K562 (cell line): ENCODE measurements at regions not wholly inside any gene's neighbourhood (a gene's known extent, or its start where the extent isn't known, plus 50 kb on each side); places are given as distances from the start of the nearest gene placed in this dataset.

ENCODE experiments used
- ATAC-seq: fragments of 200-7000 bp; cut with Tn5 transposase; 3 replicates; pipeline ENCODE4 v1.9.1; 2020; ENCODE audit warnings: moderate library complexity
- BruUV-seq: library from RNA; stranded (reverse); fragments of 400-500 nt; replicated peaks from 2 replicates; lab custom pipeline; 2021; lab: Mats Ljungman, UMichigan
- CTCF ChIA-PET: fragments of 300-600 bp; formaldehyde crosslinking; extraction: SDS; loops from one replicate; lab custom pipeline; 2021; ENCODE audit warnings: low intra/inter-chr PET ratio; lab: Yijun Ruan, JAX
- POLR2A ChIA-PET: fragments of 300-600, 350-650 bp; sonication (Branson Sonifier 250); formaldehyde crosslinking; extraction: SDS; loops from one replicate; lab custom pipeline; 2021; ENCODE audit warnings: antibody characterized with exemption, inconsistent platforms; lab: Yijun Ruan, JAX
- DNase-seq, 4 experiments: peaks; one replicate each; pipeline versions ENCODE4 v3.0.0 to v3.0.0-alpha.2; 2011 to 2018; ENCODE audit warnings: low spot score in 3 of 4, mixed read lengths in 3 of 4; ENCODE audit errors: extremely low read depth in 1 of 4
- FAIRE-seq: peaks from 2 replicates; lab custom pipeline; 2011; peaks lifted over from hg19 to GRCh38; lab: Jason Lieb, UNC
- H2AFZ ChIP-seq: 2 replicates; pipeline ENCODE4 v1.6.0; 2011; ENCODE audit warnings: low read depth, low read length, control low read depth, inconsistent platforms
- H3K27ac ChIP-seq: fragments of 200-600 bp; 3 replicates; pipeline ENCODE4 v1.8.0; 2011; ENCODE audit warnings: low read depth, mild to moderate bottlenecking, control low read depth, inconsistent platforms, low read length, moderate library complexity, mixed read lengths; ENCODE audit errors: extremely low read depth
- H3K27me3 ChIP-seq, 2 experiments: fragments of 300-600 bp in 1 of 2; 2 replicates in 1 of 2; 3 replicates in 1 of 2; pipeline versions ENCODE4 v1.6.0 to v1.8.0; 2011; ENCODE audit warnings: inconsistent platforms in 2 of 2, low read length in 2 of 2, mild to moderate bottlenecking in 1 of 2, mixed read lengths in 1 of 2, moderate library complexity in 1 of 2; ENCODE audit not compliant: control insufficient read depth in 2 of 2, insufficient read depth in 2 of 2
- H3K36me3 ChIP-seq: fragments of 300-600 bp; 3 replicates; pipeline ENCODE4 v1.8.0; 2011; ENCODE audit warnings: mild to moderate bottlenecking, low read length, inconsistent platforms; ENCODE audit not compliant: control insufficient read depth, insufficient read depth
- H3K4me1 ChIP-seq, 2 experiments: fragments of 200-600 bp in 1 of 2; replicated peaks in 1 of 2; 2 replicates in 1 of 2; 3 replicates in 1 of 2; pipeline versions ENCODE4 v1.5.1 to v1.8.0; 2011; ENCODE audit warnings: inconsistent platforms in 2 of 2, low read length in 2 of 2, mild to moderate bottlenecking in 1 of 2, mixed read lengths in 1 of 2, moderate library complexity in 1 of 2; ENCODE audit not compliant: control insufficient read depth in 2 of 2, insufficient read depth in 2 of 2
- H3K4me2 ChIP-seq: 2 replicates; pipeline ENCODE4 v1.6.1; 2011; ENCODE audit warnings: low read length, control low read depth, inconsistent platforms, mixed read lengths; ENCODE audit not compliant: insufficient read depth
- H3K4me3 ChIP-seq: fragments of 200-600 bp; sonication (generic), shearing (Covaris generic); 2 replicates; pipeline ENCODE4 v1.5.1; 2016; ENCODE audit warnings: control low read depth, inconsistent platforms
- H3K79me2 ChIP-seq: fragments of 200-600 bp; 3 replicates; pipeline ENCODE4 v1.8.0; 2011; ENCODE audit warnings: low read length, inconsistent platforms; ENCODE audit not compliant: control insufficient read depth, insufficient read depth
- H3K9ac ChIP-seq, 2 experiments: 2 replicates each; pipeline versions ENCODE4 v1.6.0 to v1.6.1; 2011; ENCODE audit warnings: low read depth in 2 of 2, low read length in 2 of 2, control low read depth in 1 of 2, inconsistent platforms in 1 of 2, mild to moderate bottlenecking in 1 of 2, mixed read lengths in 1 of 2; ENCODE audit not compliant: insufficient read depth in 1 of 2
- H3K9me1 ChIP-seq: one replicate; pipeline ENCODE4 v1.6.0; 2011; ENCODE audit warnings: inconsistent platforms, mild to moderate bottlenecking, low read length, moderate library complexity; ENCODE audit not compliant: control insufficient read depth, insufficient read depth
- H3K9me3 ChIP-seq: replicated peaks from 2 replicates; pipeline ENCODE4 v1.5.1; 2011; ENCODE audit warnings: low read depth, low read length, inconsistent platforms; ENCODE audit not compliant: control insufficient read depth, insufficient read depth
- H4K20me1 ChIP-seq: replicated peaks from 2 replicates; pipeline ENCODE4 v1.6.1; 2011; ENCODE audit warnings: low read length, inconsistent platforms, mixed read lengths; ENCODE audit not compliant: control insufficient read depth, insufficient read depth
- ATF1 ChIP-seq, 2 experiments: fragments of 450-650 bp in 1 of 2; IDR thresholded peaks; 2 replicates each; pipeline ENCODE4 v1.6.1; 2016; ENCODE audit warnings: missing compliant biosample characterization in 1 of 2, missing genetic modification characterization in 1 of 2
- CHD1 ChIP-seq: fragments of 200-600 bp; sonication (generic); IDR thresholded peaks from one replicate; pipeline ENCODE4 v1.6.1; 2012; ENCODE audit warnings: mild to moderate bottlenecking, moderate library complexity, low read length, inconsistent platforms
- CREM ChIP-seq: IDR thresholded peaks from 2 replicates; pipeline ENCODE4 v1.6.1; 2014; ENCODE audit warnings: antibody characterized with exemption, low read depth
- CSDE1 ChIP-seq, 2 experiments: fragments of 450-650 bp; IDR thresholded peaks; 2 replicates each; pipeline ENCODE4 v1.6.1; 2016; ENCODE audit warnings: mild to moderate bottlenecking in 1 of 2
- SMAD3 ChIP-seq: fragments of 450-650 bp; formaldehyde crosslinking; conservative IDR thresholded peaks from 2 replicates; pipeline ENCODE4 v1.4.0; 2020; ENCODE audit warnings: mild to moderate bottlenecking
- TFAM ChIP-seq: fragments of 250-450 bp; sonication (Bioruptor Pico); conservative IDR thresholded peaks from 2 replicates; pipeline ENCODE4 v1.5.0; 2021; ENCODE audit warnings: mild to moderate bottlenecking, moderate library complexity
- ZNF232 ChIP-seq: sonication (generic); formaldehyde crosslinking; IDR thresholded peaks from 2 replicates; pipeline ENCODE4 v1.8.0; 2022; ENCODE audit warnings: mild to moderate bottlenecking, missing genetic modification reagents
- ZNF436 ChIP-seq: fragments of 250-450, 450-650 bp; sonication (Bioruptor Pico); formaldehyde crosslinking; IDR thresholded peaks from 2 replicates; pipeline ENCODE4 v1.7.0; 2020; ENCODE audit warnings: mild to moderate bottlenecking
- WGBS: fragments of 100-300 bp; shearing (Covaris generic); methylation state at CpG from one replicate; pipeline ENCODE4 v1.1.6; 2016; ENCODE audit warnings: low coverage, mixed read lengths; ENCODE audit not compliant: insufficient coverage; ENCODE audit errors: missing lambda C conversion rate; 5-methylcytosine and 5-hydroxymethylcytosine counted together
- in situ Hi-C: fragments of 300-500 bp; cut with MboI; formaldehyde crosslinking; loops from 4 replicates; pipeline ENCODE4 v1.15.0; 2018; ENCODE audit warnings: inconsistent platforms, mixed read lengths
- intact Hi-C: fragments of 100-400 bp; cut with micrococcal nuclease; formaldehyde crosslinking; loops from 2 replicates; pipeline ENCODE4 v1.14.2; 2022
- TF ChIP-seq, protein P1 (sequence below): sonication (generic); formaldehyde crosslinking; IDR thresholded peaks from 2 replicates; pipeline ENCODE4 v1.8.1; 2023; ENCODE audit warnings: mild to moderate bottlenecking, missing genetic modification reagents, moderate library complexity
- TF ChIP-seq, protein P2 (sequence below): fragments of 450-650 bp; conservative IDR thresholded peaks from 2 replicates; pipeline ENCODE4 v1.6.1; 2016; ENCODE audit warnings: missing genetic modification characterization, low read depth, mild to moderate bottlenecking, missing compliant biosample characterization, moderate library complexity
- TF ChIP-seq, protein P3 (sequence below): conservative IDR thresholded peaks from 2 replicates; pipeline ENCODE4 v1.6.1; 2011; ENCODE audit warnings: low read depth, mild to moderate bottlenecking, low read length; ENCODE audit not compliant: control insufficient read depth

DNA sequence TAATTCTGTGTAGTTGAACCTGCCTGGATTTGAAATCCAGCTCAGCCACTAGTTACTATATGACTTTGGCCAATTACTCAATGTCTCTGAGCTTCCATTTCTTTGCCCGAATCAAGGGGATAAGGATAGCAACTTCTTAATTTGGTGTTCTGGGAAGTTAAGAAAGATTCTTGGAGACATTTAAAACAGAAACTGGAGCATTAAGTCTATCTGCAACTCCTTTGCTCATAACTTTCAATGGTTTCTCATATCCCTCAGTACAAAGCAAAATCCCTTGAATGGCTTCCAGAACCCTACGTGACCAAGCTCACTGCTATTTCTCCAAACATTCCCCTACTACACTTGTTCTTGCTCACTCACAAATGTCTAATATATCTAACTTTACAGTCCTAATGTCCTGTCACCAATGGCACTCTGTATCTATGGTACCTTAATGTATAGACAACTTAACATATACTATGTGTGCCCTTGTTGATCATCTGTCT is 849.1 kb upstream of the SLIT2 start:
- intact Hi-C loops = no loop called here
- WGBS = 0% methylated on average over 2 of the region's 2 CpGs
- ChIA-PET CTCF (no interaction called here), POLR2A (no interaction called here)
- Histone ChIP-seq H3K4me1 (no peaks in the 10 kb centered on the region), H3K27me3 (no peaks in the 10 kb centered on the region), H3K79me2 (no peaks in the 10 kb centered on the region), H3K4me3 (no peak overlapping the region), H3K4me2 (no peak overlapping the region), H3K27ac (no peak overlapping the region), H4K20me1 (no peaks in the 10 kb centered on the region), H3K9me3 (no peaks in the 10 kb centered on the region), H2AFZ (no peak overlapping the region), H3K9me1 (no peaks in the 10 kb centered on the region), H3K36me3 (no peaks in the 10 kb centered on the region), H3K9ac (no peak overlapping the region)
- in situ Hi-C loops = no loop called here
- BruUV-seq = no TSS peak
- DNase-seq = no peak
- no peak for FAIRE-seq
- ATAC-seq = no peak
- no peak for TF ChIP-seq CHD1
- TF ChIP-seq, protein P1, sequence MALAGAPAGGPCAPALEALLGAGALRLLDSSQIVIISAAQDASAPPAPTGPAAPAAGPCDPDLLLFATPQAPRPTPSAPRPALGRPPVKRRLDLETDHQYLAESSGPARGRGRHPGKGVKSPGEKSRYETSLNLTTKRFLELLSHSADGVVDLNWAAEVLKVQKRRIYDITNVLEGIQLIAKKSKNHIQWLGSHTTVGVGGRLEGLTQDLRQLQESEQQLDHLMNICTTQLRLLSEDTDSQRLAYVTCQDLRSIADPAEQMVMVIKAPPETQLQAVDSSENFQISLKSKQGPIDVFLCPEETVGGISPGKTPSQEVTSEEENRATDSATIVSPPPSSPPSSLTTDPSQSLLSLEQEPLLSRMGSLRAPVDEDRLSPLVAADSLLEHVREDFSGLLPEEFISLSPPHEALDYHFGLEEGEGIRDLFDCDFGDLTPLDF = no peak
- no peak for TF ChIP-seq CREM
- TF ChIP-seq ZNF232 (CRISPR knock-in tag) = no peak
- TF ChIP-seq CSDE1 (IDR thresholded peaks at IDR 0.05) = no peak
- TF ChIP-seq, protein P2, sequence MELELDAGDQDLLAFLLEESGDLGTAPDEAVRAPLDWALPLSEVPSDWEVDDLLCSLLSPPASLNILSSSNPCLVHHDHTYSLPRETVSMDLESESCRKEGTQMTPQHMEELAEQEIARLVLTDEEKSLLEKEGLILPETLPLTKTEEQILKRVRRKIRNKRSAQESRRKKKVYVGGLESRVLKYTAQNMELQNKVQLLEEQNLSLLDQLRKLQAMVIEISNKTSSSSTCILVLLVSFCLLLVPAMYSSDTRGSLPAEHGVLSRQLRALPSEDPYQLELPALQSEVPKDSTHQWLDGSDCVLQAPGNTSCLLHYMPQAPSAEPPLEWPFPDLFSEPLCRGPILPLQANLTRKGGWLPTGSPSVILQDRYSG (tag) = no peak
- TF ChIP-seq SMAD3 = no peak
- TF ChIP-seq, protein P3, sequence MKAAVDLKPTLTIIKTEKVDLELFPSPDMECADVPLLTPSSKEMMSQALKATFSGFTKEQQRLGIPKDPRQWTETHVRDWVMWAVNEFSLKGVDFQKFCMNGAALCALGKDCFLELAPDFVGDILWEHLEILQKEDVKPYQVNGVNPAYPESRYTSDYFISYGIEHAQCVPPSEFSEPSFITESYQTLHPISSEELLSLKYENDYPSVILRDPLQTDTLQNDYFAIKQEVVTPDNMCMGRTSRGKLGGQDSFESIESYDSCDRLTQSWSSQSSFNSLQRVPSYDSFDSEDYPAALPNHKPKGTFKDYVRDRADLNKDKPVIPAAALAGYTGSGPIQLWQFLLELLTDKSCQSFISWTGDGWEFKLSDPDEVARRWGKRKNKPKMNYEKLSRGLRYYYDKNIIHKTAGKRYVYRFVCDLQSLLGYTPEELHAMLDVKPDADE = no peak
- no peak for TF ChIP-seq ZNF436 (CRISPR knock-in tag)
- no peak for TF ChIP-seq ATF1 (CRISPR knock-in tag; IDR thresholded peaks at IDR 0.05)
- TF ChIP-seq ATF1 (tag; IDR thresholded peaks at IDR 0.05) = no peak
- no peak for TF ChIP-seq TFAM
